ENCODE measurements at regions not wholly inside any gene's neighbourhood (a gene's known extent, or its start where the extent isn't known, plus 50 kb on each side); places are given as distances from the start of the nearest gene placed in this dataset.
A peak's percentile ranks its signal among the peaks of the same experiment; 100 is the strongest.
"Not testable (repeated sequence)": the region's sequence is repeated elsewhere in the genome, so short reads cannot be mapped to it uniquely, and the experiment has no call there.

DNA sequence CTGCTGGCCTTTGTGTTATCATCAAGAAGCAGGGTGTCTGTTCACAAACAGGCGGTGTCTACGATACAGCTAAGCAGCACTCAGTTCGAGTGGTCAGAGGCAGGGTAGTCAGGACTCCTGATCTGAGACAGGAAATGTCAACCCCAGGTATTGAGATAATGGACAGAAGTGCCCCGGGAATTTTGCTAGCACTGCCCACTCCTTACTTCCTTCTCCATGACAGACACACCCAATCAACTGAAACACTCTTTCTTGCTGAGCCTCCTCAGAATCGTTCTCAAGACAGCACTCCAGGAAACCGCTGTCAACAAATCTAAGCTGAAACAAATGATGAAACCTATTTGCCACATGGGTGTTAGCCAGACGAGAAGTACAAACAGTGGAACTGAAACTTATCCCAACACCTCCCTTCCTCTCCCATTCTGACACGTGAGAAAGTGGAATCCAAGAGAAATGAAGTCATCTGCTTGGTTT lies 109.3 kb downstream of the GTF2IRD2B start:
- H3K4me3 ChIP-seq, H3K4me1 ChIP-seq: not testable (repeated sequence)

DNA sequence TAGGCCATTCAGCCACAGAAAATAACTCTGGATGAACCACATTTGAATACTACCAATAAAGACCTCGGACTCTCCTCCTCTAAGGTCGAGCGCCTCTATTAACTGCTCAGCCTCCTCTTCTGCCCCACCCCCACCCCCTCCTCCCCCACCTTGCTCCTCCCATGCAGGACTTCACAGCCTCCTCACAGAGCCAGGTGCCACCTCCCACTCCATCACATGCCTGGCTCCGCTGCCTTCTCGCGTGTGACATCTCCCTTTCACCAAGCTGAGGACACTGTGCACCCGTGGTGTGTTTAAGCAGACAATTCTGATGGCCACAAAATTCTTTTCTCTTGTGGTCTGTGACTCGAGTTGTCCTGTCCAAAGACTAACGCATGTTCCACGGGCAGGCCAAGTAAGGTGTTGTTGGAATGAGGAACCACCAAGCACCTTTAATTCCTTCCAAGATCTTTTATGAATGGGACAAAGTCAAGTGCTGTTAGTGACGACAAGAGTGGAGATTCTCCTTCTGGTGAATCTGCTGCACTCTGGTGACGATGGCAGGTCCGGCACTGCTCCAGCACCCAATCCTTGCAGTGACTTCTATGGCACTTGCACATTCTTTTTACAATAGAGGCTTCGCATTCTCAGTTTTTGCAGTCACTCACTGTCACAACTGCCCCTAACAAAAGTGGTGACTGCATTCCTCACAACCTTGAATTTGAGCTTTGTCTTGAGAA lies 113.1 kb downstream of the GTF2IRD2B start:
- H3K27me3 ChIP-seq, H3K4me1 ChIP-seq, H3K9me3 ChIP-seq, H3K4me3 ChIP-seq, DNase-seq, H3K27ac ChIP-seq, H3K36me3 ChIP-seq: not testable (repeated sequence)

More for the DNA sequence above, 109.3 kb downstream of the GTF2IRD2B start:
- H3K36me3 ChIP-seq, H3K27ac ChIP-seq, H3K27me3 ChIP-seq, H3K9me3 ChIP-seq, DNase-seq: not testable (repeated sequence)

DNA sequence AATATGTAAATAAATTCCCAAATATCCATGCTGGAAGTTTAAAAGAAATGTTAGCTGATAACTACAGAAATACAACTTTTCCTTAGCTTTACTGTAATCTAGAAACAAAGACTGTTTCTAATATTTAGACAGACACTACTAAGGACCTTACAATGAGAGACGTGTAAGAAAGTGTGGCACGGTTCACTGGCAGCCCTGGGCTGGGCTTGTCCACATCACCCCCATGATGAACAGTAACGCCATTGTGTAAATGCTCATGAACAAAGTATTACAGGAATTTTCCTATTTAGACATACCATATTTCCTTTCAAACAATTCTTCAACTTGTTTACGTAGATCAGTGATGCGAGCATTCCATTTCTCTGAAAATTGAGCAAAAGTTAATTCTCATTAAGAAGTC lies 123.1 kb downstream of the GTF2IRD2B start:
- not testable (repeated sequence) for H3K4me1 ChIP-seq, H3K27ac ChIP-seq, H3K4me3 ChIP-seq, H3K9me3 ChIP-seq, H3K27me3 ChIP-seq, DNase-seq, H3K36me3 ChIP-seq

DNA sequence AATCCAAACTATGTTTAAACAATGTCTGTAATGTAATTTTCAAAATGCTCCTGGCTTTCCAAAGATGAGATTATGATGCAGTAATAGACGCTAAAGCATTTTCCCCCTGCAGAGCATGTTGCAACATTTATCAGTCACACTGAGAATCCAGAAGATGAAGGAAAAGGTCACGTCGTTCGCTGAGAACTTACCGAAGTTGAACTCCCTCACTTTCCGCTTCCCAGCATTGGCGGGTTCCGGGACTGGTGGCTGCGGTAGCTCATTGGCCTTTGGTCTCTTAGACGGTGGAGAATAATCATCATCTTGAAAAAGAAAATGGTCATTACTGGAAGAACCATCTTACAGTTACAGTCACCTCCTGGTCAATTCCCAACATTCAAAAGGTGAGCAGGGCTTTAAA lies 124.6 kb downstream of the GTF2IRD2B start:
- H3K9me3 ChIP-seq, H3K4me3 ChIP-seq, DNase-seq, H3K36me3 ChIP-seq, H3K27me3 ChIP-seq, H3K27ac ChIP-seq, H3K4me1 ChIP-seq: not testable (repeated sequence)

DNA sequence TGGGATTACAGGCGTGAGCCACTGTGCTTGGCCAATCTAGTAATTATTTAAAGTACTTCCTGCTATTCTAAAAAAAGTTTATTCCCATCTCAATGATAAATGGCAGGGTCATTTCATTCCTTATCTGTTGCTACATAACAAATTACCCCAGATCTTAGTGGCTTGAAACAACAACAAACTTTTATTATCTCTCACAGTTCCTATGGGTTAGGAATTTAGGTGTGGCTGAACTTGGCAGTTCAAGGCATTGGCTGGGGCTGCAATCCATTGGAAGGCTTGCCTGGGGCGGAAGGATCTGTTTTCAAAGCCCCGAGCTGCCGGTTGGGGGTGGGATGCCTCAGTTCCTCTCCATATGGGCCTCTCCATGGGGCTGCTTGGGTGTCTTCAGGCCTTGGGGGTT lies 133.7 kb downstream of the GTF2IRD2B start:
- H3K9me3 ChIP-seq, H3K27ac ChIP-seq, H3K36me3 ChIP-seq, H3K27me3 ChIP-seq, DNase-seq, H3K4me1 ChIP-seq, H3K4me3 ChIP-seq: not testable (repeated sequence)

DNA sequence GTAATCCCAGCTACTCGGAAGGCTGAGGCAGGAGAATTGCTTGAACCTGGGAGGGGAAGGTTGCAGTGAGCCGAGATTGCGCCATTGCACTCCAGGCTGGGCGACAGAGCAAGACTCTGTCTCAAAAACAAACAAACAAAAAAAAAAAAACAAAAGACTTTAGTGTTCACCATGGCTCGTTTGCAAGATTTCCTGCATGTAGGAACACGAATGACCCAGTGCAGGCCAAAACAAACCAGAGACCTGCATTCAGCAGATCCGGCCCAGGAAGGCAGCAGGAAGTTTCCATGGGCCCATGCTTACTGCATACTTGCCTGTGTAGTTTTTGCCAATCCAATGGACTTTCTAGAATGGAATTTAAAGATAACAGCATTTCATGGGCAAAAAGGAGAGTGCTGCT lies 137.2 kb downstream of the GTF2IRD2B start:
- not testable (repeated sequence) for H3K36me3 ChIP-seq, DNase-seq, H3K4me3 ChIP-seq, H3K4me1 ChIP-seq, H3K27ac ChIP-seq, H3K9me3 ChIP-seq, H3K27me3 ChIP-seq

DNA sequence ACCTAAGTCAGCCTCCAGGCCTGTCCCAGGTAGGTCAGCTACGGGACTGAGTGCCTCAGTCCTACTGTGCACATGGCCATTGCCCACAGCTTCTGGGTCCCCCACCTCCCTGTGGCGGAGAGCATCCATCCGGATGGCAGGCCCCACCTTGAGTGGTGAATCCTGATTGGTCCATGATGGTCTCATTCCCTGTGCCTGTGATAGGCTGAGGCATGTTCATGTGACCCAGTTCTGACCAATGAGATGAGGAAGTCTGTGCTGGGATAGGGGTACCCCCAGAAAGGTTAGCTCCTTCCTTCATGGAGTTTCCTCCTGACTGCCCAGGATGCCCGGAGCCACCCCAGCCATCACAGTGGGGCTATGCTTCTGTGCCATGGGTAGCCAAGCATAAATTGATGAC lies 138.2 kb downstream of the GTF2IRD2B start:
- H3K4me1 ChIP-seq, H3K4me3 ChIP-seq, H3K9me3 ChIP-seq, H3K27me3 ChIP-seq, DNase-seq, H3K27ac ChIP-seq, H3K36me3 ChIP-seq: not testable (repeated sequence)

DNA sequence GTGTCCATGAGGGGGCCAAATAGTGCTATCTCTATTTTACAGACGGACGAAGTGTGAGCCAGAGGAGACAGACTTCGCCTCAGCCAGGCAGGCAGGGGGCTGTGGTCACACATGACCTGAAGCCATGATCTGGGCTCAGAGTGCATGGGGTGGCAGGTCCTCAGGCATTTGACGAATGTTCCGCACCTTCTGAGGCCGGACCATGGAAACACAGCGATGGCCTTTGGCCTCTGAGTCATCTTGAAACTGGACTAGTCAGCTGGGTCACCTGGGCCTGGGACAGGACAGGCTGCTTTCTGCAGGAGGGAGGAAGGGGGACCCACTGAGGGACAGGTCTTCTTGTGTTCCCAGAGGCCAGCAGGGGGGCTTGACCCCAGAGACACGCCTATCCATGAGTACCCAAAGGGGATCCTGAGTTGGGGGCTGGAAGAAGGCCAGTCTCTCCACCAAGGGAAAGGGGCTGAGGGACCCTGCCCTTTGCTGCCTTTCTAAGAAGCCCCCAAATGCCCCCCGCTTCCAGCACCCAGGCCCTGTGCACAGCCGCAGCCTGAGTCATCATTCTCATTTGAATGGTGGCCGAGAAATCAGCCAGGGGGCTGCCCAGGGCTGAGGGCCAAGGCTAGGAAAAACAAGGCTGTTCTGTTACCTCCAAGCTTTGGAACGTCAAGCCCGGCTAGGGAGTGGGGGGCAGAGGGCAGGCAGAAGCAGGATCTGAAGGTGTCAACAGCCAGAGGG lies 142.9 kb downstream of the GTF2IRD2B start:
- H3K4me1 ChIP-seq, DNase-seq, H3K4me3 ChIP-seq, H3K27me3 ChIP-seq, H3K9me3 ChIP-seq, H3K36me3 ChIP-seq, H3K27ac ChIP-seq: not testable (repeated sequence)

DNA sequence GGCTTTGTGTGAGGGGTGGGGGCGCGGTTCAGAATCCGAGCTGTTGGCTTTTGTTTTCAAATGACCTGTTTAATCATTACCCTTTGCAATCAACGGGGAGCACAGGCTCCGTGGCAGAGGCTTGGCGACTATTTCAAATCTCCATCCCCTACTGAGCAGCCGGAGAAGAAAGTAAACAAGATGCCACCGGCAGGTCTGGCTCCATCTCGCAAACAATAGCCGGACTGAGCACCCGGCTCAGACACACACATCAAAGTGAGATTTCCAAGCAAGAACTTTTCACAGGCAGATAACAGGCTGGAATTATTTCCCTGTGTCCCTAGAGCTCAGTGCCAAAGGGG lies 143.4 kb downstream of the GTF2IRD2B start:
- not testable (repeated sequence) for H3K9me3 ChIP-seq, DNase-seq, H3K4me3 ChIP-seq, H3K27ac ChIP-seq, H3K27me3 ChIP-seq, H3K4me1 ChIP-seq, H3K36me3 ChIP-seq

DNA sequence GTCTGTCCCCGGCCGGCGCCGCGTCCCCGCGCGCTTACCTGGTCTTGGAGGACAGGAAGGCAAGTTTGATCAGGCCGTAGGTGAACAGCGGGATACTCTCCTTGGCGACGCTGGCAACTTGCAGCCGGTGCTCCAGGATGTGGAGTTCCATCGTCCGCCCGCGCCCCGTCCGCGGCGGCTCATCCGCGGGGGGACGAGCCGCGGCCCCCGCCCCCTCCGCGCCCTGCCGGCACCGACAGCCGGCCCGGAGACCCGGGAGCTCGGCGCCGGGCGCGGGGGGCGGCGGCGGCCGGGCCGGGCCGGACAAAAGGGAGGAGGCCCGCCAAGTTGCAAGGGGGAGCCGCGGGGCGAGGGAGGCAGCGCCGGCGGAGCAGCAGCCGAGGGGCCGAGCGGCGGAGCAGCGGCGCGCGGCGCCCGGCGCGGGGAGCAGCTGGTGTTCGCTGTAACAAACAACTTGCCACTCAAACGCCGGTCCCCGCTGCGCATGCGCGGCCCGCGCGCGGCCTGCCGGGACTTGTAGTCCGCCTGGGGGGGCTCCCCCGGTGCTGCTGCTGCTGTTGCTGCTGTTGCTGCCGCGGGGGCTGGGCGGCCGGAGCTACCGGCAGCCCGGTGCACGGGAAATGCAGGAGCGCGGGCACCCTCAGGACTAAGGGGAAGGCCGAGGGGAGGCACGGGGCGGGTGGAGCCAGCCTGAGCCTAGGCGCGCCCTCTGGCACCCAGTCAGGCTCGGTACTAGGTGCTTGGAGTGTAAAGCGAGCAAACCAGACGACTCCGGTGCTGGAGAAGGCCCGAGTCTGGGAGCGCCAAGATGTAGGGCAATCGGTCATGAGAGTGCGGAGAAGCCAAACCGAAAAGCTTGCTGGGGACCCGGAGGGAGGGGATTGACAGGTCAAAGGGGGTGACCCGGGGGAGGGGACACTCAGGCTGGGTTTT lies 145.1 kb downstream of the GTF2IRD2B start:
- H3K36me3 ChIP-seq, H3K4me1 ChIP-seq, H3K27me3 ChIP-seq, H3K9me3 ChIP-seq, H3K27ac ChIP-seq, H3K4me3 ChIP-seq: not testable (repeated sequence)
- peak in 1 of 3 donors; percentile 40 for DNase-seq

DNA sequence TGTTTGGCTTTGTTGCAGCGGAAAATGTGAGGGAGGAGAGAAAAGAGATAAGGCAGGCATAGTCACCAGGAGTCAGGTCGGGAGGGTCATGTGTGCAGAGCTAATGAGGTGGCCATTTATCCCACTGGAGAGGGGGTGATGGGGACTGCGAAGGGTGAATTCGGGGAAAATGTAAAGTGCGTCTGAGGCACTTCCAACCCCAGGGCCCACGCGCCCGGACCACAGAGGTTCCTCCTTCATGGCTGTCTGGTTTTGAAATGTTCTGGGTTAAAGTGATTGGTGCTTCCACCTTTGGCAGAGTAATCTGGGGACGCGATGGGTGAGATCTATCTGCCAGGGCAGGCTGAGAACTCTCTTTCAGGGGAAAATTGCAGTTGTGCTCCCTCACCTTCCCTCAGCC lies 145.9 kb downstream of the GTF2IRD2B start:
- not testable (repeated sequence) for H3K4me3 ChIP-seq, H3K36me3 ChIP-seq, H3K27me3 ChIP-seq, H3K27ac ChIP-seq, DNase-seq, H3K4me1 ChIP-seq, H3K9me3 ChIP-seq

DNA sequence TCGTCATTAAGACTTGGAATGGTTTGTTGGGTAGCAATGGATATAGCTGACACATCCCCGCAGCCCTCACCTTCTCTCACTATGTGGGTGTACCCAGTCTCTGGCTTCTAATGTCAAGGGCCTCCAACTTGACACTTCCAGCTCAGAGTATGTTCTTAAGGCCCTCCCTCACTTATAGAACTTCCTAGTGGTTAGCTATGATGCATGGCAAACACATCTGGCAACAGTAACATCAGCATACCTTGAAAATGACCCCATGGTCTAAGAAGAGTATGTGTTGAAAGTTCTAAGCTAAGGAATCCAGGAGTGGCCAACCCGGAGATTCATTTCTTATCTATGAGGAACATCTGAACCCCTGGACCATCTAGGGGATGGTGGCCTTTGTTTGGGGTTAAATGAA lies 151.2 kb downstream of the GTF2IRD2B start:
- not testable (repeated sequence) for H3K4me1 ChIP-seq, H3K27me3 ChIP-seq, DNase-seq, H3K27ac ChIP-seq, H3K4me3 ChIP-seq, H3K9me3 ChIP-seq, H3K36me3 ChIP-seq

DNA sequence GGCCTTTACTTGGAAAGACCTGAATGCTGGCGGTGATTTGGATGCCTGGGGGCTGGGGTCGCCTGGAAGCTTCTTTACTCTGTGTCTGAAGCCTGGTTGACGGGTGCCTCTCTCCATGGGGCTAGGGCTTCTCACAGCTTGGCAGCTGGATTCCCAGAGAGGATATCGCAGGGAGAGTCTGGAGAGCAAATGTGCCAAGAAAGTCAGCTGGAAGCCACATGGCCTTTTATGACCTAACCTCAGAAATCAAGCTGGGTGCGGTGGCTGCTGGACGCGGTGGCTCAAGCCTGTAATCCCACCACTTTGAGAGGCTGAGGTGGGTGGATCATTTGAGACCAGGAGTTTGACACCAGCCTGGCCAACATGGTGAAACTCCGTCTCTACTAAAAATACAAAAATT lies 147.2 kb upstream of the TRIM73 start:
- DNase-seq, H3K36me3 ChIP-seq, H3K4me1 ChIP-seq, H3K9me3 ChIP-seq, H3K4me3 ChIP-seq, H3K27me3 ChIP-seq, H3K27ac ChIP-seq: not testable (repeated sequence)

DNA sequence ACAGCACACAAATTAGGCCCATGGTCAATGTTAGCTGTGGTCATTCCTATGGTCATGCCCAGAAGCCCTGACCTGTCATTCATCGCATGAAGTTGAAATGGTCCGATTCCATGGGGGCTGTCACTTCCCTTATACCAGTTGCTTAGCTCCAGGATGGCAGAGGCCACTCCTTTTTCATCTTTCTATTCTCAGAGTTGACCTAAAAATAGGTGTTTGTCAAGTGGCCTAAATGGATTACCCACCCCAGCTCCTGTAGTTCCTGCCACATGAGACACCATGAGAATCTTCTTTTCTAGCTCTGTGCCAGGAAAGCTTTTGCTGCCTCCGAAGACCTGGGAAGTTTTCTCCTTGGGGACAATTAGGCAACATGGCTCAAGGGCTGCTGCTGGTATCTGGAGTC lies 141.2 kb upstream of the TRIM73 start:
- H3K27me3 ChIP-seq, H3K4me1 ChIP-seq, DNase-seq, H3K4me3 ChIP-seq, H3K27ac ChIP-seq, H3K36me3 ChIP-seq, H3K9me3 ChIP-seq: not testable (repeated sequence)

DNA sequence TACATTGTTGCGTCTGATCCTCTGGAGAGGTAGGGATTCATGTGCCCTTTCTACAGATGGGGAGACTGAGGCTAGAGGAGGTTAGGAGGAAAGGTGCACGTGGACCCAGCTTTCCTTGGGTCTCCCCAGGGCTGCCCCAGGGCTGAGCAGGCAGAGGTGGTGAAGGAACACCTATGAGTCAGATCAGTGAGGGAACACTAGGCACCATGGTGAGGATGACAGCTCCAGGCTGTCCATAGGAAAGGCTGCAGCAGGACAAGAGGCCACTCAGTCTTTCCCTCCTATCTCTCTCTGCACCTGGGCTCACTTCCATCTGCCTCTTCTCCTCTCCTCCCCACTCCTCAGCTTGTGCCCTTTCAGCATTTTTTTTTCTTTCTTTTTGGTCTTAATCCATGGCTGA lies 138.0 kb upstream of the TRIM73 start:
- H3K27me3 ChIP-seq, H3K27ac ChIP-seq, H3K36me3 ChIP-seq, DNase-seq, H3K4me1 ChIP-seq, H3K9me3 ChIP-seq, H3K4me3 ChIP-seq: not testable (repeated sequence)
